ENCODE measurements at regions not wholly inside any gene's neighbourhood (a gene's known extent, or its start where the extent isn't known, plus 50 kb on each side); places are given as distances from the start of the nearest gene placed in this dataset.

- H3K27me3 ChIP-seq (ENCODE audit: control insufficient read depth, insufficient read depth, low read length) = no peaks in the 10 kb centered on the region
- ChIA-PET POLR2A (no interaction called here), CTCF (interaction anchor here (2.5 kb wide), 1 partner anchor 15 kb away, joined by 6 read pairs; no protein-coding TSS in a partner anchor)
- DNase-seq (ENCODE audit: low read depth) = no peak
- TF ChIP-seq, protein P1, sequence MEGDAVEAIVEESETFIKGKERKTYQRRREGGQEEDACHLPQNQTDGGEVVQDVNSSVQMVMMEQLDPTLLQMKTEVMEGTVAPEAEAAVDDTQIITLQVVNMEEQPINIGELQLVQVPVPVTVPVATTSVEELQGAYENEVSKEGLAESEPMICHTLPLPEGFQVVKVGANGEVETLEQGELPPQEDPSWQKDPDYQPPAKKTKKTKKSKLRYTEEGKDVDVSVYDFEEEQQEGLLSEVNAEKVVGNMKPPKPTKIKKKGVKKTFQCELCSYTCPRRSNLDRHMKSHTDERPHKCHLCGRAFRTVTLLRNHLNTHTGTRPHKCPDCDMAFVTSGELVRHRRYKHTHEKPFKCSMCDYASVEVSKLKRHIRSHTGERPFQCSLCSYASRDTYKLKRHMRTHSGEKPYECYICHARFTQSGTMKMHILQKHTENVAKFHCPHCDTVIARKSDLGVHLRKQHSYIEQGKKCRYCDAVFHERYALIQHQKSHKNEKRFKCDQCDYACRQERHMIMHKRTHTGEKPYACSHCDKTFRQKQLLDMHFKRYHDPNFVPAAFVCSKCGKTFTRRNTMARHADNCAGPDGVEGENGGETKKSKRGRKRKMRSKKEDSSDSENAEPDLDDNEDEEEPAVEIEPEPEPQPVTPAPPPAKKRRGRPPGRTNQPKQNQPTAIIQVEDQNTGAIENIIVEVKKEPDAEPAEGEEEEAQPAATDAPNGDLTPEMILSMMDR (IDR thresholded peaks at IDR 0.05; ENCODE audit: insufficient read depth, low read depth, low read length) = no peak
- H3K4me3 ChIP-seq (ENCODE audit: low read depth, low read length) = no peak overlapping the region
- no peaks in the 10 kb centered on the region for H3K36me3 ChIP-seq (ENCODE audit: control insufficient read depth, insufficient read depth, low read length)
Measured at GRCh38 chr12:67727702-67728666, 79.4 kb downstream of the DYRK2 start.

DNA sequence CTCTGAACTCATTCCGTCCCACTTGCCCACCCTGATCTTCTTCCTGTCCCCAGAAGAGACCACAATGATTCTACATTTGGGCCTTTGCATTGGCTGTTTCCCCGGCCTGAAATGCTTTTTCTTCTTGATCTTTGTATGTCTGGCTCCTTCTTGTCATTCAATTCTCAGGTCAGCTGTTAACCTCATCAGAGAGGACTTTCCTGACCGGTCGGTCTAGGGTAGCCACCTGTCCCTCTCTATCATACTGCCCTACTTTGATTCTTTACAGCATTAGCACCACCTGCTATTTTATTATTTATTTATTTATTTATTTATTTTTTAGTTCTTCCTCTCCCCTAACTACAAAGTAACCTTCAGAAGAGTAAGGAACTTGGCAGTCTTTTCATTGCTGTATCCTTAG is 84.3 kb downstream of the DYRK2 start:
- ChIA-PET POLR2A (no interaction called here), CTCF (no interaction called here)
- H3K36me3 ChIP-seq (ENCODE audit: control insufficient read depth, insufficient read depth, low read length) = no peaks in the 10 kb centered on the region
- H3K4me3 ChIP-seq (ENCODE audit: low read depth, low read length) = no peak overlapping the region
- DNase-seq (ENCODE audit: low read depth) = no peak
- TF ChIP-seq, protein P1 (IDR thresholded peaks at IDR 0.05; ENCODE audit: insufficient read depth, low read depth, low read length) = no peak
- H3K27me3 ChIP-seq (ENCODE audit: control insufficient read depth, insufficient read depth, low read length) = no peaks in the 10 kb centered on the region

DNA sequence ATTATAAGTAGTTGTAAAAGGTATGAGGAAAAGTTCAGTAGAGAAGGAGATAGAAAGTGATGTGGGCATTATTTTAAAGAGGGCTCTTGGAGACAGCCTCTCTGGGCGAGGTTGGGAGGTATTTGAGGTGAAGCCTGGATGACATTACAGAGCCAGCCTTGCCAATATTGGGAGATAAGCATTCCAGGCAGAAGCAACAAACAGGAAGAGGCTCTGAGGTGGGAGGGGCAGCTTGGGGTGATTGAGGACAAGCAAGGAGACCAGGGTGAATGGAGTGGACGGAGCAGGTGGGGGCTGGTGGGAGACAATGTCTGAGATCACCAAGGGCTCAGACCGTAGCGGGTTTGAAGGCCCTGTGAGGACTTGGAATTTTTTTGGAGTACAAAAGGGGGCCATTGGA is 87.3 kb downstream of the DYRK2 start:
- Histone ChIP-seq H3K36me3 (ENCODE audit: control insufficient read depth, insufficient read depth, low read length) (no peaks in the 10 kb centered on the region), H3K4me3 (ENCODE audit: low read depth, low read length) (no peak overlapping the region), H3K27me3 (ENCODE audit: control insufficient read depth, insufficient read depth, low read length) (no peaks in the 10 kb centered on the region)
- CTCF ChIA-PET = no interaction called here
- no peak for DNase-seq (ENCODE audit: low read depth)
- POLR2A ChIA-PET = no interaction called here
- TF ChIP-seq, protein P1 (IDR thresholded peaks at IDR 0.05; ENCODE audit: insufficient read depth, low read depth, low read length) = no peak

DNA sequence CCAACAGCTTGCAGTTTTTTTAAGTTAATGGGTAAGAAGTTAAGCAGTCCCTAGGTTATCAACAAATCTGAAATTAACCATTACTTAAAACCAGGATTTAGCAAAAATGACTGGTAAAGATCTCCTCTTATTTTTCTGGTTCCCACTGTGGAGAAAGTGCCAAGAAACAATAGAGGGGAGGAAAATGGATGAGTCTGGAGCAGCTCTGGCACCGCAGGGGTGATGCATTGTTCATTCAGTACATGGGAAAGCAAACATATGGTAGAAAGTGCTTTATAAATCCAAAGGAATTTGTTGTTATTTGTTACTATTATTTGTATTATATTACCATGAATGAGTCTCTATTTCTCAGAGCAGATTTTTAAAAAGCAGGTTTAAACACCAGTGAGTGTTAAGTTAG is 92.2 kb downstream of the DYRK2 start:
- no peaks in the 10 kb centered on the region for H3K36me3 ChIP-seq (ENCODE audit: control insufficient read depth, insufficient read depth, low read length)
- H3K4me3 ChIP-seq (ENCODE audit: low read depth, low read length) = no peak overlapping the region
- DNase-seq (ENCODE audit: low read depth) = no peak
- TF ChIP-seq, protein P1 (IDR thresholded peaks at IDR 0.05; ENCODE audit: insufficient read depth, low read depth, low read length) = no peak
- ChIA-PET CTCF (interaction anchor here (1.1 to 1.8 kb wide), 2 partner anchors 21 to 200 kb away, joined by 3 to 5 read pairs; no protein-coding TSS in a partner anchor), POLR2A (no interaction called here)
- no peaks in the 10 kb centered on the region for H3K27me3 ChIP-seq (ENCODE audit: control insufficient read depth, insufficient read depth, low read length)

DNA sequence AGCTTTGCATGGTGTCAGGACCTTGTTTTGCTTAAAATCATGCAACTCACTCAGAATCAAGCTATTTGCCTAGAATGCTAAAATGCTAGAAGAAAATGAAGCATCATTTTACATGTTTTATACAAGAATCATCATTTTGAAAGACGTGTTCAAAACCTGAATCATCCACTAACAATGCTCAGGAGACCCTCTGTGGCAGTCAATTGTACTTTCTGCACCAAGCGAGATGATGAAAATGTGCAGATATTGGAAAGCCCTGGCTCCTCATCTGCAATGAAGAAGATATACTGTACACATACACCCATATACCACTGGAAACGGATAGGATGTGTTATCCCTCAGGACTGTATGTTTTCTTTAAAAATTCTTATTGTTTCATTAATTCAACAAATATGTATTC is 92.7 kb downstream of the DYRK2 start:
- H3K4me3 ChIP-seq (ENCODE audit: low read depth, low read length) = no peak overlapping the region
- DNase-seq (ENCODE audit: low read depth) = no peak
- H3K36me3 ChIP-seq (ENCODE audit: control insufficient read depth, insufficient read depth, low read length) = no peaks in the 10 kb centered on the region
- ChIA-PET CTCF (interaction anchor here (1.6 to 1.8 kb wide), 2 partner anchors 11 to 199 kb away, joined by 4 to 5 read pairs; no protein-coding TSS in a partner anchor), POLR2A (no interaction called here)
- TF ChIP-seq, protein P1 (IDR thresholded peaks at IDR 0.05; ENCODE audit: insufficient read depth, low read depth, low read length) = no peak
- no peaks in the 10 kb centered on the region for H3K27me3 ChIP-seq (ENCODE audit: control insufficient read depth, insufficient read depth, low read length)

Data from BJ (cell line).